CD4-positive, alpha-beta T cell (primary cell): ENCODE measurements at regions not wholly inside any gene's neighbourhood (a gene's known extent, or its start where the extent isn't known, plus 50 kb on each side); places are given as distances from the start of the nearest gene placed in this dataset.

Experiments used
- ATAC-seq: fragments of 200-7000 bp; cut with Tn5 transposase; one replicate; pipeline ENCODE4 v1.10.0; 2022; ENCODE audit warnings: mild to moderate bottlenecking; ENCODE audit not compliant: poor library complexity
- CTCF ChIA-PET: fragments of 350-600 bp; sonication (Branson Sonifier 250); formaldehyde crosslinking; loops from one replicate; lab custom pipeline; 2021; ENCODE audit warnings: antibody characterized with exemption, inconsistent platforms; lab: Charles Lee
- POLR2A ChIA-PET: fragments of 350-600 bp; sonication (Branson Sonifier 250); formaldehyde crosslinking; loops from one replicate; lab custom pipeline; 2021; ENCODE audit warnings: antibody characterized with exemption, inconsistent platforms; lab: Charles Lee
- DNase-seq, 14 experiments: peaks; one replicate each; pipeline ENCODE4 v3.0.0-alpha.2; 2013 to 2020; ENCODE audit warnings: mixed read lengths in 2 of 14
- H3K27ac ChIP-seq, 2 donors: one replicate each; pipeline versions ENCODE4 v1.5.1 to v1.7.0; 2013; ENCODE audit warnings: low read length in 2 of 2, low read depth in 1 of 2, mild to moderate bottlenecking in 1 of 2
- H3K27me3 ChIP-seq, 2 experiments: 1 replicate in 1 of 2; 2 replicates in 1 of 2; pipeline versions ENCODE4 v1.6.1 to v1.7.0; 2013; ENCODE audit warnings: low read length in 2 of 2, control low read depth in 1 of 2, mild to moderate bottlenecking in 1 of 2, moderate library complexity in 1 of 2; ENCODE audit not compliant: insufficient read depth in 2 of 2, control insufficient read depth in 1 of 2
- H3K36me3 ChIP-seq: one replicate; pipeline ENCODE4 v1.6.1; 2013; ENCODE audit warnings: low read length, control low read depth; ENCODE audit not compliant: insufficient read depth
- H3K4me1 ChIP-seq: one replicate; pipeline ENCODE4 v1.6.1; 2013; ENCODE audit warnings: low read length, control low read depth; ENCODE audit not compliant: insufficient read depth
- H3K4me3 ChIP-seq: one replicate; pipeline ENCODE4 v1.5.1; 2013; ENCODE audit warnings: mild to moderate bottlenecking, low read length, moderate library complexity
- H3K9me3 ChIP-seq, 2 experiments: 1 replicate in 1 of 2; 2 replicates in 1 of 2; pipeline versions ENCODE4 v1.6.1 to v1.7.0; 2013; ENCODE audit warnings: low read length in 2 of 2, mild to moderate bottlenecking in 2 of 2, control low read depth in 1 of 2, moderate library complexity in 1 of 2; ENCODE audit not compliant: control insufficient read depth in 1 of 2, insufficient read depth in 1 of 2
- H3K27ac Mint-ChIP-seq: one replicate; pipeline ENCODE4 v1.8.0; 2020; ENCODE audit warnings: mixed read lengths
- H3K27me3 Mint-ChIP-seq: one replicate; pipeline ENCODE4 v1.8.0; 2021; ENCODE audit warnings: mixed read lengths
- H3K36me3 Mint-ChIP-seq: one replicate; pipeline ENCODE4 v1.8.0; 2021; ENCODE audit warnings: low read depth, mixed read lengths
- H3K4me1 Mint-ChIP-seq: one replicate; pipeline ENCODE4 v1.8.0; 2021; ENCODE audit warnings: low read depth, mixed read lengths
- H3K4me3 Mint-ChIP-seq: one replicate; pipeline ENCODE4 v1.8.0; 2020; ENCODE audit warnings: mild to moderate bottlenecking, mixed read lengths
- H3K9me3 Mint-ChIP-seq: one replicate; pipeline ENCODE4 v1.8.0; 2020; ENCODE audit warnings: mixed read lengths
- intact Hi-C, 2 experiments: fragments of 100-400 bp; cut with DNase I in 1 of 2; cut with micrococcal nuclease in 1 of 2; formaldehyde crosslinking; loops; one replicate each; pipeline versions ENCODE4 v1.15.1 to v1.9.0; 2023 to 2025; cut with DNase I, micrococcal nuclease
- TF ChIP-seq, protein P1 (sequence below): fragments of 200-600 bp; IDR thresholded peaks from one replicate; pipeline ENCODE4 v1.8.0; 2022; ENCODE audit warnings: antibody characterized with exemption, mild to moderate bottlenecking

DNA sequence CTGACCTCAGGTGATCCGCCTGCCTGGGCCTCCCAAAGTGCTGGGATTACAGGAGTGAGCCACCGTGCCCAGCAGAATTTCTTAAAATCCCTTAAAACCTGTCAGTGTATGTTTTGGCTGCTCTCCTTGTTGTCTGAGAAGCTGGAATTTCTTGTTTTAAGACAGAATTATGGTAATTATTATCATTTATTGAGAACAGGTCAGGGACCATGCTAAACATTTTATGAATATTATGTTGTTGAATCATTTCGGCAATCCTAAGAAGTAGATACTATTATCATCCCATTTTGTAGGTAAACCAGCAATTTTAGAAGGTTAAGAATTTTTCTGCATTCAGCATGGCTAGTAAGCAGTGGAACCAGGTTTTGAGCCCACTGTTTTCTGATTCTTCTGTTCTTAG, 86.1 kb upstream of the AKIRIN2 start:
- no peak overlapping the region for H3K27ac Mint-ChIP-seq
- no peak for ATAC-seq
- CTCF ChIA-PET: no interaction called here
- H3K9me3 ChIP-seq: no peaks in the 10 kb centered on the region
- no peaks in the 10 kb centered on the region for H3K9me3 Mint-ChIP-seq
- POLR2A ChIA-PET: no interaction called here
- H3K27me3 ChIP-seq: no peaks in the 10 kb centered on the region
- no peak overlapping the region for H3K27ac ChIP-seq
- TF ChIP-seq, protein P1, sequence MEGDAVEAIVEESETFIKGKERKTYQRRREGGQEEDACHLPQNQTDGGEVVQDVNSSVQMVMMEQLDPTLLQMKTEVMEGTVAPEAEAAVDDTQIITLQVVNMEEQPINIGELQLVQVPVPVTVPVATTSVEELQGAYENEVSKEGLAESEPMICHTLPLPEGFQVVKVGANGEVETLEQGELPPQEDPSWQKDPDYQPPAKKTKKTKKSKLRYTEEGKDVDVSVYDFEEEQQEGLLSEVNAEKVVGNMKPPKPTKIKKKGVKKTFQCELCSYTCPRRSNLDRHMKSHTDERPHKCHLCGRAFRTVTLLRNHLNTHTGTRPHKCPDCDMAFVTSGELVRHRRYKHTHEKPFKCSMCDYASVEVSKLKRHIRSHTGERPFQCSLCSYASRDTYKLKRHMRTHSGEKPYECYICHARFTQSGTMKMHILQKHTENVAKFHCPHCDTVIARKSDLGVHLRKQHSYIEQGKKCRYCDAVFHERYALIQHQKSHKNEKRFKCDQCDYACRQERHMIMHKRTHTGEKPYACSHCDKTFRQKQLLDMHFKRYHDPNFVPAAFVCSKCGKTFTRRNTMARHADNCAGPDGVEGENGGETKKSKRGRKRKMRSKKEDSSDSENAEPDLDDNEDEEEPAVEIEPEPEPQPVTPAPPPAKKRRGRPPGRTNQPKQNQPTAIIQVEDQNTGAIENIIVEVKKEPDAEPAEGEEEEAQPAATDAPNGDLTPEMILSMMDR: no peak
- peaks cover 4% of the 10 kb centered on the region for H3K27me3 Mint-ChIP-seq
- intact Hi-C loops: no loop called here
- H3K4me1 Mint-ChIP-seq: no peaks in the 10 kb centered on the region
- no peak overlapping the region for H3K4me3 Mint-ChIP-seq
- no peak overlapping the region for H3K4me3 ChIP-seq
- no peaks in the 10 kb centered on the region for H3K36me3 Mint-ChIP-seq
- DNase-seq: no peak
- H3K36me3 ChIP-seq: no peaks in the 10 kb centered on the region
- no peaks in the 10 kb centered on the region for H3K4me1 ChIP-seq

DNA sequence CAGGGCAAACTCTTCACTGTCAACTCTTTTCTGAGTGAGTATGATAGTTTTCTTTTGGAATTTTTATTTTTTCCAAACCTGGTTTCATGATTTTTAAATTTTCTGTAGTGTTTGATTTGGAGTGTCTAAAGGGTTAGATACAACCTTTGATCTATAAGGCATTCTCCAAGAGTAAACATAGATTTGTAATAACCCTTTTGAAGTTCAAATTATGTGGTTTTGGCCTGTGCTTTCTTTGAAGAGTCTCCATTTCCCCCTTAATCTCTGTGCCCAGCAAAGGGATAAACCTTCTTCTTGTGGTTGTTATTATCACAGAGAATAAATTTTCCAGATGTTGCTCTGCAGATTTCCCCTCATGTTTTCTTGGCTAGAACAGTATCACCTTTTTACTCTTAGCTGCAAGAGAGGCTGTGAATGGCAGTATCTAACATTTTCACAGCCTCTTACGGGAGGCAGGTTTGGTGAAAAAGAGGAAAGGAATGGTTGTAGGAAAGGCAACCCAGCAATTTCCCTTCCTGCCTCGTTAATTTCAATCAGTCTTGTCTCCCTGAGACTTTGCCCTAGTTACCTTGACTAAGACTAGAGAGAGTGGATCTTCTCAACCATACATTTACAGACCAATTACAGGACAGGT, 83.3 kb upstream of the AKIRIN2 start:
- Histone ChIP-seq H3K4me3 (no peak overlapping the region), H3K27me3 (no peaks in the 10 kb centered on the region), H3K9me3 (no peaks in the 10 kb centered on the region), H3K4me1 (no peaks in the 10 kb centered on the region), H3K36me3 (no peaks in the 10 kb centered on the region), H3K27ac (no peak overlapping the region)
- ChIA-PET POLR2A (no interaction called here), CTCF (no interaction called here)
- peaks cover 4% of the 10 kb centered on the region for H3K27me3 Mint-ChIP-seq
- H3K9me3 Mint-ChIP-seq: no peaks in the 10 kb centered on the region
- no peaks in the 10 kb centered on the region for H3K36me3 Mint-ChIP-seq
- DNase-seq (no peak), ATAC-seq (no peak)
- intact Hi-C loops: no loop called here
- TF ChIP-seq, protein P1: no peak
- no peak overlapping the region for H3K4me3 Mint-ChIP-seq
- H3K4me1 Mint-ChIP-seq: no peaks in the 10 kb centered on the region
- H3K27ac Mint-ChIP-seq: no peak overlapping the region

DNA sequence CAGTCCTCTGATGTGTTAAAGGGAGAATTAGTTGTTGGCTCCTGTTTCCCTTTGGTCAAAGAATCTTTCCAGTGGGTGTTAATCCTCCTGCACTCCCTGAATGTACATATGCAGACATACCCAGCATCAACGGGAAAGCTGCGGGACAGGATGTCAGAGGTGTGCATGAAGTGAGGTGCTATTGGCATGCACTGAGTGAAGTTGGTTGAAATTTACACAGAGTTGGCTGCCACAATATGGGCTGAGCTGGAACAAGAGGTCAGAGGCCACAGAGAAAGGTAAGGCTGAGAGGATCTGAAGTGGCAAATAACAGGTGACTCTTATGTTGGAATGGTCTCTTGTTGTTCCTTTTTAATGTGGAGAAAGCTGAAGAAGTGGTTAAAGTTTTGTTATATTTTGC, 82.7 kb upstream of the AKIRIN2 start:
- Histone ChIP-seq H3K4me3 (no peak overlapping the region), H3K4me1 (no peaks in the 10 kb centered on the region), H3K27ac (no peak overlapping the region), H3K36me3 (no peaks in the 10 kb centered on the region), H3K9me3 (no peaks in the 10 kb centered on the region), H3K27me3 (no peaks in the 10 kb centered on the region)
- Mint-ChIP-seq H3K9me3 (no peaks in the 10 kb centered on the region), H3K4me1 (no peaks in the 10 kb centered on the region), H3K27ac (no peak overlapping the region), H3K4me3 (no peak overlapping the region), H3K36me3 (no peaks in the 10 kb centered on the region), H3K27me3 (no peaks in the 10 kb centered on the region)
- ChIA-PET POLR2A (no interaction called here), CTCF (no interaction called here)
- DNase-seq (no peak), ATAC-seq (no peak)
- TF ChIP-seq, protein P1: no peak
- intact Hi-C loops: no loop called here
